ENCODE measurements at regions not wholly inside any gene's neighbourhood (a gene's known extent, or its start where the extent isn't known, plus 50 kb on each side); places are given as distances from the start of the nearest gene placed in this dataset.

- TF ChIP-seq POLR2AphosphoS5 (IDR thresholded peaks at IDR 0.05), result no peak
- TF ChIP-seq POLR2A (IDR thresholded peaks at IDR 0.05), result no peak
- TF ChIP-seq, protein P1, sequence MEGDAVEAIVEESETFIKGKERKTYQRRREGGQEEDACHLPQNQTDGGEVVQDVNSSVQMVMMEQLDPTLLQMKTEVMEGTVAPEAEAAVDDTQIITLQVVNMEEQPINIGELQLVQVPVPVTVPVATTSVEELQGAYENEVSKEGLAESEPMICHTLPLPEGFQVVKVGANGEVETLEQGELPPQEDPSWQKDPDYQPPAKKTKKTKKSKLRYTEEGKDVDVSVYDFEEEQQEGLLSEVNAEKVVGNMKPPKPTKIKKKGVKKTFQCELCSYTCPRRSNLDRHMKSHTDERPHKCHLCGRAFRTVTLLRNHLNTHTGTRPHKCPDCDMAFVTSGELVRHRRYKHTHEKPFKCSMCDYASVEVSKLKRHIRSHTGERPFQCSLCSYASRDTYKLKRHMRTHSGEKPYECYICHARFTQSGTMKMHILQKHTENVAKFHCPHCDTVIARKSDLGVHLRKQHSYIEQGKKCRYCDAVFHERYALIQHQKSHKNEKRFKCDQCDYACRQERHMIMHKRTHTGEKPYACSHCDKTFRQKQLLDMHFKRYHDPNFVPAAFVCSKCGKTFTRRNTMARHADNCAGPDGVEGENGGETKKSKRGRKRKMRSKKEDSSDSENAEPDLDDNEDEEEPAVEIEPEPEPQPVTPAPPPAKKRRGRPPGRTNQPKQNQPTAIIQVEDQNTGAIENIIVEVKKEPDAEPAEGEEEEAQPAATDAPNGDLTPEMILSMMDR (IDR thresholded peaks at IDR 0.05), result no peak
- no peak for TF ChIP-seq EP300 (IDR thresholded peaks at IDR 0.05)
Observed at GRCh38 chr20:40606237-40606636, 82.8 kb downstream of the MAFB start.

Data from stomach (tissue), 4 donors.